Mesenchymal stem cell (in vitro differentiated cells and primary cell): ENCODE measurements at regions not wholly inside any gene's neighbourhood (a gene's known extent, or its start where the extent isn't known, plus 50 kb on each side); places are given as distances from the start of the nearest gene placed in this dataset.

Experiments
- DNase-seq: peaks from one replicate; pipeline ENCODE4 v3.0.0-alpha.2; 2013
- H2AFZ ChIP-seq: one replicate; pipeline ENCODE4 v1.6.1; 2013; ENCODE audit warnings: low read depth, mild to moderate bottlenecking, control low read depth, inconsistent platforms, low read length, moderate library complexity
- H2AK5ac ChIP-seq: 2 replicates; pipeline ENCODE4 v1.6.1; 2013; ENCODE audit warnings: low read length, moderate library complexity, mild to moderate bottlenecking, inconsistent platforms; ENCODE audit not compliant: severe bottlenecking
- H2BK120ac ChIP-seq: one replicate; pipeline ENCODE4 v1.6.1; 2013; ENCODE audit warnings: low read depth, mild to moderate bottlenecking, inconsistent platforms, low read length, moderate library complexity
- H2BK12ac ChIP-seq, 2 experiments: one replicate each; pipeline ENCODE4 v1.6.1; 2013; ENCODE audit warnings: inconsistent platforms in 2 of 2, low read length in 2 of 2, mild to moderate bottlenecking in 2 of 2, moderate library complexity in 2 of 2, control low read depth in 1 of 2
- H2BK15ac ChIP-seq: one replicate; pipeline ENCODE4 v1.6.1; 2013; ENCODE audit warnings: mild to moderate bottlenecking, low read depth, inconsistent platforms; ENCODE audit not compliant: poor library complexity, severe bottlenecking
- H2BK5ac ChIP-seq: 2 replicates; pipeline ENCODE4 v1.6.1; 2013; ENCODE audit warnings: low read depth, mild to moderate bottlenecking, low read length, control low read depth, inconsistent platforms; ENCODE audit not compliant: poor library complexity, severe bottlenecking
- H3K14ac ChIP-seq, 2 experiments: one replicate each; pipeline ENCODE4 v1.6.1; 2013; ENCODE audit warnings: inconsistent platforms in 2 of 2, low read length in 2 of 2, control low read depth in 1 of 2, mild to moderate bottlenecking in 1 of 2, moderate library complexity in 1 of 2
- H3K18ac ChIP-seq, 2 experiments: one replicate each; pipeline ENCODE4 v1.6.1; 2013; ENCODE audit warnings: inconsistent platforms in 2 of 2, low read length in 2 of 2, control low read depth in 1 of 2, low read depth in 1 of 2, mild to moderate bottlenecking in 1 of 2
- H3K23ac ChIP-seq, 2 experiments: one replicate each; pipeline ENCODE4 v1.6.1; 2013; ENCODE audit warnings: inconsistent platforms in 2 of 2, low read length in 2 of 2, mild to moderate bottlenecking in 2 of 2, moderate library complexity in 2 of 2, control low read depth in 1 of 2
- H3K27ac ChIP-seq: 2 replicates; pipeline ENCODE4 v1.5.1; 2013; ENCODE audit warnings: mild to moderate bottlenecking, moderate library complexity, low read length, control low read depth, inconsistent platforms; ENCODE audit not compliant: poor library complexity, severe bottlenecking
- H3K27me3 ChIP-seq, 2 experiments: 2 replicates each; pipeline versions ENCODE4 v1.6.1 to v1.7.0; 2013; ENCODE audit warnings: low read length in 2 of 2, mild to moderate bottlenecking in 2 of 2, moderate library complexity in 2 of 2, control low read depth in 1 of 2, inconsistent platforms in 1 of 2; ENCODE audit not compliant: control insufficient read depth in 1 of 2, insufficient read depth in 1 of 2
- H3K36me3 ChIP-seq, 2 experiments: 2 replicates each; pipeline versions ENCODE4 v1.6.1 to v1.7.0; 2013; ENCODE audit warnings: low read length in 2 of 2, control low read depth in 1 of 2, inconsistent platforms in 1 of 2, low read depth in 1 of 2, mild to moderate bottlenecking in 1 of 2; ENCODE audit not compliant: insufficient read depth in 2 of 2, control insufficient read depth in 1 of 2
- H3K4ac ChIP-seq, 2 experiments: one replicate each; pipeline ENCODE4 v1.6.1; 2013; ENCODE audit warnings: inconsistent platforms in 2 of 2, low read length in 2 of 2, mild to moderate bottlenecking in 2 of 2, moderate library complexity in 2 of 2, control low read depth in 1 of 2, low read depth in 1 of 2
- H3K4me1 ChIP-seq: 2 replicates; pipeline ENCODE4 v1.6.1; 2013; ENCODE audit warnings: low read depth, low read length, control low read depth; ENCODE audit not compliant: control insufficient read depth, insufficient read depth
- H3K4me2 ChIP-seq: 2 replicates; pipeline ENCODE4 v1.6.1; 2013; ENCODE audit warnings: low read length, mild to moderate bottlenecking, inconsistent platforms; ENCODE audit not compliant: poor library complexity, severe bottlenecking
- H3K4me3 ChIP-seq, 2 experiments: 2 replicates each; pipeline versions ENCODE4 v1.5.1 to v1.7.0; 2013; ENCODE audit warnings: low read length in 2 of 2, mild to moderate bottlenecking in 2 of 2, control low read depth in 1 of 2, low read depth in 1 of 2; ENCODE audit not compliant: insufficient read depth in 1 of 2
- H3K79me1 ChIP-seq: replicated peaks from 2 replicates; pipeline ENCODE4 v1.6.1; 2013; ENCODE audit warnings: mild to moderate bottlenecking, control low read depth, low read length, inconsistent platforms; ENCODE audit not compliant: poor library complexity, severe bottlenecking
- H3K9ac ChIP-seq: 2 replicates; pipeline ENCODE4 v1.7.0; 2013; ENCODE audit warnings: mild to moderate bottlenecking, low read length, moderate library complexity
- H3K9me3 ChIP-seq: 2 replicates; pipeline ENCODE4 v1.7.0; 2013; ENCODE audit warnings: mild to moderate bottlenecking, low read length; ENCODE audit not compliant: control insufficient read depth
- H4K8ac ChIP-seq: one replicate; pipeline ENCODE4 v1.6.1; 2013; ENCODE audit warnings: inconsistent platforms, mild to moderate bottlenecking, low read length, moderate library complexity
- H4K91ac ChIP-seq: one replicate; pipeline ENCODE4 v1.6.1; 2013; ENCODE audit warnings: mild to moderate bottlenecking, low read length, inconsistent platforms
- WGBS: methylation state at CpG from one replicate; pipeline ENCODE4 v1.1.7; 2013; ENCODE audit warnings: mixed read lengths; 5-methylcytosine and 5-hydroxymethylcytosine counted together

DNA sequence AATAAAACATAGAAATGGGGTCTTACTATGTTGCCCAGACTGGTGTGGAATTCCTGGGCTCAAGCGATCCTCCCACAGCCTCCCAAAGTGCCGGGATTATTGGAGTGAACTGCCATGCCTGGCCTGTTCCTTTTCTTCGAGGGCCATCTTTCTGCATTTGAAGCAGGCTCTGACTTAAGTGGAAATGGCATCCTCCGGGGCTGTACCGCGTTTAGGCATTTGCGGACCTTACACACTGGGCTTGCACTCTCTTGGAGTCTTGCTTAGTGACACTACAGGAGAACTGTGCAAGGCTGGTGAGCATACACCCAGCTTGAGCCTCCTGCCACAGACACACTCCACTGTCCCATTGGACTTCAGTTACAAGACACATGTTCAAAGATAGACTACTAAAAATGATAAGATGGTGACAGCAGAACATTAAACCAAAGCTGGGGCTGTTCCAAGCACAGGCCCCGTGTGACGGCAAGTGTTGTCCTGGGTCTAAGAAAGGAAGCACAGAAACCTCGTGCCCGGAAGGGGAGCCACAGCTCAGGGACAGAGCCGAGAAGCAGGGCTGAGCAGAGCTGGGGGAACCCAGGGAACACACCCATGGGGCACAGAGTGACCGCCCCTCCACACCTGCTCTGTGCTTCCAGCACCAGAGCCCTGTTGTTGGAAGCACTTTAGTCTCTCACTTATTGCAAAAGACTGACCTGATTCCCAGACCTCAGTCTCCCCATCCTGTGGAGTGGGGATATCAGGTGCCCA is 59.0 kb upstream of the SHANK2 start:
- no peak overlapping the region for H2AFZ ChIP-seq
- no peak overlapping the region for H3K4ac ChIP-seq
- H3K27me3 ChIP-seq: peaks cover 0 to 38% of the 10 kb centered on the region in 2 experiments
- no peak overlapping the region for H2BK15ac ChIP-seq
- H3K4me1 ChIP-seq: peaks cover 3% of the 10 kb centered on the region
- no peak overlapping the region for H3K27ac ChIP-seq
- WGBS: 90% methylated on average over 13 of the region's 13 CpGs
- no peak for DNase-seq
- H2BK12ac ChIP-seq: no peak overlapping the region
- H4K91ac ChIP-seq: no peak overlapping the region
- H2BK120ac ChIP-seq: no peak overlapping the region
- H3K9ac ChIP-seq: no peak overlapping the region
- H3K4me2 ChIP-seq: no peak overlapping the region
- H2BK5ac ChIP-seq: no peak overlapping the region
- H3K4me3 ChIP-seq: no peak overlapping the region
- H3K14ac ChIP-seq: no peak overlapping the region
- no peak overlapping the region for H2AK5ac ChIP-seq
- no peak overlapping the region for H3K23ac ChIP-seq
- H3K79me1 ChIP-seq: no peaks in the 10 kb centered on the region
- H3K9me3 ChIP-seq: peaks cover 8% of the 10 kb centered on the region
- H3K18ac ChIP-seq: no peak overlapping the region
- H4K8ac ChIP-seq: no peak overlapping the region
- H3K36me3 ChIP-seq: no peaks in the 10 kb centered on the region

DNA sequence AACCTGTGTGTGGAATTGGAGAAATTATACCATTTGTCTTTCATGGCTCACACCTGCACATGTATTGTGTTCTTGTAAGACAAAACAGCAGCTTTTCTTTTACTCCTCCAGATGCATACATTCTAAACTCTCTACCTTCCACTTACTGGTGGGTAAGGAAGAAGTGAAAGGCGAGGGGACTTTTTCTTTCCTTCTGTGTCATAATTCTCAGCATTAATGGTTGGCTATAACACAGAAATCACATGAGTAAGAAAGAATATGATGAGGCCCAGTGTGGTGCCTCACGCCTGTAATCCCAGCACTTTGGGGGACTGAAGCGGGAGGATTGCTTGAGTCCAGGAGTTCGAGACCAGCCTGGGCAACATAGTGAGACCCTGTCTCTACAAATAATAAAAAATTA is 57.8 kb upstream of the SHANK2 start:
- Histone ChIP-seq H3K4ac (no peak overlapping the region), H2BK120ac (no peak overlapping the region), H3K79me1 (no peaks in the 10 kb centered on the region), H4K91ac (no peak overlapping the region), H2BK12ac (no peak overlapping the region), H3K18ac (no peak overlapping the region), H4K8ac (no peak overlapping the region), H2BK15ac (no peak overlapping the region), H2AFZ (no peak overlapping the region), H3K4me1 (peaks cover 3% of the 10 kb centered on the region), H3K36me3 (no peaks in the 10 kb centered on the region), H2BK5ac (no peak overlapping the region), H2AK5ac (no peak overlapping the region), H3K9ac (no peak overlapping the region), H3K4me2 (no peak overlapping the region), H3K27me3 (peaks cover 0 to 38% of the 10 kb centered on the region in 2 experiments), H3K23ac (no peak overlapping the region), H3K27ac (no peak overlapping the region), H3K4me3 (no peak overlapping the region), H3K9me3 (no peaks in the 10 kb centered on the region), H3K14ac (no peak overlapping the region)
- no peak for DNase-seq
- 89% methylated on average over 3 of the region's 4 CpGs for WGBS

DNA sequence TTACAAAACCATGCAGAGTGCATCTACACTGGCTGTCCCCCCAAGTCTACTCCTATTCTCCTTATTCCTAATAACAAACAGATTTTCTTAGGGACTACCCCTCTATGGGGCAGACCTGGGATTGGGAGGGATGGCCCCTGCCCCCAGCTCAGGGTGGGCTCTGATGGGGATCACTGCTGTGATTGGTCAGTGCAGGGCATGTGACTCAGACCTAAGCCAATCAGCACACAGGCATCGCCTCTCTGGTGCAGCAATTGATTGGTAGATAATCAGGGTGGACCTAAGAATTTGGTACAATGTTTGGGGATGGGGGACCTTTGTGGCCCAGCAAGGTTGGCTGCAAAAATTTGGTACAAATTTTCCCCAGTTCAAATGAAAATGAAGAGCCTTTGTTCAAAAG is 57.2 kb upstream of the SHANK2 start:
- WGBS: 87% methylated on average over 1 of the region's 1 CpG
- H3K18ac ChIP-seq: no peak overlapping the region
- no peak overlapping the region for H2BK120ac ChIP-seq

DNA sequence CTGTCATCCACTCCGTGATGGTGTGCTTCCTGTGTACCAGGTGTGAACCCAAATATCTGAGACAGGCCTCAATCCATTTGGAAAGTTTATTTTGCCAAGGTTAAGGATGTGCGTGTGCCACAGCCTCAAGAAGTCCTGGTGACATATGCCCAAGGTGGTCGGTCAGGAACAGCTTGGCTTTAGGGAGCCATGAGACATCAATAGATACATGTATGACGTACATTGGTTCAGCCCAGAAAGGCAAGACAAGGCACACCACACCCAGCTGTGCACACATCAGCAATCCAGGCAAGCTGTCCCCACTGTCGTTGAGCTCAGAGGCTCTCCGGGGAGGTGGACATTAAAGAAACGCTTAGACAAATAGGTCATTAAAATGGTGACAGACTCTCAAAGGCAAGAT is 56.8 kb upstream of the SHANK2 start:
- Histone ChIP-seq H3K4me1 (peaks cover 3% of the 10 kb centered on the region), H2AK5ac (no peak overlapping the region), H3K14ac (no peak overlapping the region), H3K36me3 (no peaks in the 10 kb centered on the region), H2BK15ac (no peak overlapping the region), H4K91ac (no peak overlapping the region), H2BK12ac (no peak overlapping the region), H3K18ac (no peak overlapping the region), H3K79me1 (no peaks in the 10 kb centered on the region), H2AFZ (no peak overlapping the region), H3K4ac (no peak overlapping the region), H3K4me3 (no peak overlapping the region), H3K4me2 (no peak overlapping the region), H3K9me3 (no peaks in the 10 kb centered on the region), H3K27ac (no peak overlapping the region), H2BK120ac (no peak overlapping the region), H3K9ac (no peak overlapping the region), H2BK5ac (no peak overlapping the region), H3K27me3 (peaks cover 0 to 38% of the 10 kb centered on the region in 2 experiments), H4K8ac (no peak overlapping the region), H3K23ac (no peak overlapping the region)
- no peak for DNase-seq
- 89% methylated on average over 7 of the region's 7 CpGs for WGBS

More for the DNA sequence above, 57.2 kb upstream of the SHANK2 start:
- Histone ChIP-seq H2AK5ac (no peak overlapping the region), H4K8ac (no peak overlapping the region), H2BK5ac (no peak overlapping the region), H3K27me3 (peaks cover 0 to 38% of the 10 kb centered on the region in 2 experiments), H2BK15ac (no peak overlapping the region), H3K36me3 (no peaks in the 10 kb centered on the region), H3K23ac (no peak overlapping the region), H3K27ac (no peak overlapping the region), H3K4ac (no peak overlapping the region), H2AFZ (no peak overlapping the region), H3K14ac (no peak overlapping the region), H4K91ac (no peak overlapping the region), H3K4me1 (peaks cover 3% of the 10 kb centered on the region), H2BK12ac (no peak overlapping the region), H3K4me3 (no peak overlapping the region), H3K9me3 (no peaks in the 10 kb centered on the region), H3K4me2 (no peak overlapping the region), H3K79me1 (no peaks in the 10 kb centered on the region), H3K9ac (no peak overlapping the region)
- no peak for DNase-seq
